GM13976 (cell line): ENCODE measurements at regions not wholly inside any gene's neighbourhood (a gene's known extent, or its start where the extent isn't known, plus 50 kb on each side); places are given as distances from the start of the nearest gene placed in this dataset.

Experiments
- DNase-seq: peaks from one replicate; pipeline ENCODE4 v3.0.0; 2012; ENCODE audit warnings: low spot score
- CTCF ChIP-seq: IDR thresholded peaks from 2 replicates; pipeline ENCODE4 v1.5.1; 2012; ENCODE audit warnings: borderline replicate concordance, mild to moderate bottlenecking; ENCODE audit not compliant: insufficient read depth; ENCODE audit errors: extremely low read depth, missing control alignments, control extremely low read depth
- in situ Hi-C: fragments of 300-500 bp; cut with MboI; formaldehyde crosslinking; loops from one replicate; pipeline ENCODE4 v1.12.0; 2022; ENCODE audit warnings: low sequenced_read_pairs, mixed read lengths, inconsistent platforms; ENCODE audit not compliant: unreplicated experiment

GRCh38 chr6:98203170-98203806 lies 631.1 kb upstream of the POU3F2 start:
- no peak for DNase-seq
- in situ Hi-C loops, result no loop called here
- no peak for TF ChIP-seq CTCF

GRCh38 chr6:98212468-98212867 lies 621.9 kb upstream of the POU3F2 start:
- in situ Hi-C loops, result no loop called here
- no peak for DNase-seq
- no peak for TF ChIP-seq CTCF

DNA sequence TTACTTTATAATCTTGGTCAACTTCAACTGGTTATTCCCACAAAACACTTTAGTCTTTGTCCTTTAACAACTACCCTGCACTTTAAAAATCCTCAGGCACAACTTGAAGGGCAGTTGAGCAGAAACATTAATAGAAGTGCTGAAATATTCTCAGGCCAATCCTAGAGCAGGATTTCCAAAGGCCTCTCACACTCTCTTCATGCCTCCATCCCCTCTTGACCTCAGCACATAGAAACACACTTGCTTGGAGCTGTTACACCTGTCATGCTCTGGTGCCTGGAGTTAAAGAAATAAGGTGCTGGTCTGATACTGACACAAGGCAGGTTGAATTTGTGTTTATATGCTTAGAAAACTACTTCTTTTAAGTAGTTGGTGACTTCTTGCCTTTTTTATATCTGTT lies 618.8 kb upstream of the POU3F2 start:
- no peak for DNase-seq
- in situ Hi-C loops, result no loop called here
- no peak for TF ChIP-seq CTCF

GRCh38 chr6:98230250-98230649 lies 604.1 kb upstream of the POU3F2 start:
- no peak for TF ChIP-seq CTCF
- DNase-seq, result no peak
- in situ Hi-C loops, result no loop called here

GRCh38 chr6:98239057-98239456 lies 595.3 kb upstream of the POU3F2 start:
- no peak for TF ChIP-seq CTCF
- in situ Hi-C loops, result no loop called here
- DNase-seq, result no peak

GRCh38 chr6:98241630-98242029 lies 592.7 kb upstream of the POU3F2 start:
- in situ Hi-C loops, result no loop called here
- DNase-seq, result no peak
- no peak for TF ChIP-seq CTCF
